SH-SY5Y (cell line): ENCODE measurements at regions not wholly inside any gene's neighbourhood (a gene's known extent, or its start where the extent isn't known, plus 50 kb on each side); places are given as distances from the start of the nearest gene placed in this dataset.

Experiments used
- GATA2 ChIP-seq: IDR thresholded peaks from 2 replicates; pipeline ENCODE4 v1.6.1; 2011; ENCODE audit warnings: mild to moderate bottlenecking, low read depth, low read length
- GATA3 ChIP-seq: IDR thresholded peaks from 2 replicates; pipeline ENCODE4 v1.6.1; 2011; ENCODE audit warnings: low read depth, mild to moderate bottlenecking, low read length, moderate library complexity

DNA sequence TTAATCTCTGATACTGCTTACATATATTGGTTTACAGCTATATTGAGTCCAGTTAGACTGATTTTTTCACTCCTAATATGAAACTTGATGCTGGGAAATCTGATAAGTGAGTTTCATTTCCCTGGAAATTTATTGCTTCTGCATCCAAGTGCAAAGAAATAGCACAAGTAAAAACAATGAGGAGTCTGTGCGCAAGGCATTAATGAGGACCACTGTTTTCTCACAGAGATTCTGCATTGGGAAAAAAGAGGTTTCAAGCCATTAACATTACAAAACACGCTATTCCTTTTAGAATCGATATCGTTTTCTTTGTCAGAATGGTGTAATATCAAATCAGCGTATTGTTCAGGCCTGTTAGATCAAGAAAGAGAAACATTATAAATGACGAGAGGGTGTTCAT lies 723.3 kb upstream of the ARRDC4 start:
- no peak for TF ChIP-seq GATA2
- TF ChIP-seq GATA3: no peak
